ENCODE measurements at regions not wholly inside any gene's neighbourhood (a gene's known extent, or its start where the extent isn't known, plus 50 kb on each side); places are given as distances from the start of the nearest gene placed in this dataset.

- FAIRE-seq (no peak), DNase-seq (ENCODE audit: low spot score) (no peak)
These were observed 396.5 kb downstream of the ANXA1 start for GRCh38 chr9:73548201-73548600.

- DNase-seq (ENCODE audit: low spot score) (no peak), FAIRE-seq (no peak)
These were observed 398.3 kb downstream of the ANXA1 start for GRCh38 chr9:73549991-73550390.

- FAIRE-seq: no peak
- DNase-seq (ENCODE audit: low spot score): no peak
These were observed 401.6 kb downstream of the ANXA1 start for GRCh38 chr9:73553295-73553694.

GRCh38 chr9:73558471-73558870 lies 406.8 kb downstream of the ANXA1 start:
- DNase-seq (ENCODE audit: low spot score): no peak
- FAIRE-seq: no peak

GRCh38 chr9:73565026-73565425 lies 413.4 kb downstream of the ANXA1 start:
- FAIRE-seq: no peak
- DNase-seq (ENCODE audit: low spot score): peak; percentile 29

- FAIRE-seq: no peak
- DNase-seq (ENCODE audit: low spot score): peak; percentile 26
These were observed 414.3 kb downstream of the ANXA1 start for GRCh38 chr9:73565833-73566465.

- FAIRE-seq: no peak
These were observed 415.0 kb downstream of the ANXA1 start for GRCh38 chr9:73566627-73567026.

GRCh38 chr9:73573235-73573634 lies 421.6 kb downstream of the ANXA1 start:
- FAIRE-seq (no peak), DNase-seq (ENCODE audit: low spot score) (no peak)

More at GRCh38 chr9:73566627-73567026, 415.0 kb downstream of the ANXA1 start:
- DNase-seq (ENCODE audit: low spot score): no peak

- FAIRE-seq: no peak
These were observed 423.7 kb downstream of the ANXA1 start for GRCh38 chr9:73575101-73576060.

GRCh38 chr9:73577848-73578247 lies 426.2 kb downstream of the ANXA1 start:
- peak; percentile 34 for DNase-seq (ENCODE audit: low spot score)

More at GRCh38 chr9:73575101-73576060, 423.7 kb downstream of the ANXA1 start:
- DNase-seq (ENCODE audit: low spot score): no peak

GRCh38 chr9:73579823-73580222 lies 428.2 kb downstream of the ANXA1 start:
- no peak for FAIRE-seq
- no peak for DNase-seq (ENCODE audit: low spot score)

More at GRCh38 chr9:73577848-73578247, 426.2 kb downstream of the ANXA1 start:
- no peak for FAIRE-seq

- no peak for FAIRE-seq
- DNase-seq (ENCODE audit: low spot score): no peak
These were observed 431.9 kb downstream of the ANXA1 start for GRCh38 chr9:73583576-73583975.

- DNase-seq (ENCODE audit: low spot score) (no peak), FAIRE-seq (no peak)
These were observed 443.4 kb downstream of the ANXA1 start for GRCh38 chr9:73595036-73595545.

GRCh38 chr9:73596321-73596720 lies 444.7 kb downstream of the ANXA1 start:
- no peak for FAIRE-seq

GRCh38 chr9:73597039-73597438 lies 445.4 kb downstream of the ANXA1 start:
- DNase-seq (ENCODE audit: low spot score) (no peak), FAIRE-seq (no peak)

More at GRCh38 chr9:73596321-73596720, 444.7 kb downstream of the ANXA1 start:
- DNase-seq (ENCODE audit: low spot score): no peak

- no peak for DNase-seq (ENCODE audit: low spot score)
- no peak for FAIRE-seq
These were observed 446.1 kb downstream of the ANXA1 start for GRCh38 chr9:73597771-73598170.

- no peak for DNase-seq (ENCODE audit: low spot score)
- FAIRE-seq: no peak
These were observed 457.7 kb downstream of the ANXA1 start for GRCh38 chr9:73609381-73609780.

GRCh38 chr9:73611032-73611431 lies 459.4 kb downstream of the ANXA1 start:
- DNase-seq (ENCODE audit: low spot score) (no peak), FAIRE-seq (no peak)

- no peak for FAIRE-seq
- peak; percentile 6 for DNase-seq (ENCODE audit: low spot score)
These were observed 461.5 kb downstream of the ANXA1 start for GRCh38 chr9:73613092-73613701.

GRCh38 chr9:73615557-73615956 lies 463.9 kb downstream of the ANXA1 start:
- DNase-seq (ENCODE audit: low spot score): no peak
- no peak for FAIRE-seq

GRCh38 chr9:73617586-73617985 lies 465.9 kb downstream of the ANXA1 start:
- FAIRE-seq: no peak
- no peak for DNase-seq (ENCODE audit: low spot score)

GRCh38 chr9:73640971-73641370 lies 489.3 kb downstream of the ANXA1 start:
- FAIRE-seq: no peak
- DNase-seq (ENCODE audit: low spot score): no peak

Data from urothelium cell line (cell line).